ENCODE measurements at regions not wholly inside any gene's neighbourhood (a gene's known extent, or its start where the extent isn't known, plus 50 kb on each side); places are given as distances from the start of the nearest gene placed in this dataset.

GRCh38 chr7:92968502-92968901 is 132.1 kb upstream of the CDK6 start:
- no peaks in the 10 kb centered on the region for H3K4me1 Mint-ChIP-seq (ENCODE audit: unreplicated experiment)
- no peak for DNase-seq (ENCODE audit: extremely low spot score, unreplicated experiment)
- no peaks in the 10 kb centered on the region for H3K27me3 Mint-ChIP-seq
- no peak for TF ChIP-seq CTCF (conservative IDR thresholded peaks at IDR 0.05)
- no peaks in the 10 kb centered on the region for H3K36me3 Mint-ChIP-seq
- H3K9me3 Mint-ChIP-seq: no peaks in the 10 kb centered on the region
- no peak overlapping the region for H3K4me3 Mint-ChIP-seq
- no peak overlapping the region for H3K27ac Mint-ChIP-seq

DNA sequence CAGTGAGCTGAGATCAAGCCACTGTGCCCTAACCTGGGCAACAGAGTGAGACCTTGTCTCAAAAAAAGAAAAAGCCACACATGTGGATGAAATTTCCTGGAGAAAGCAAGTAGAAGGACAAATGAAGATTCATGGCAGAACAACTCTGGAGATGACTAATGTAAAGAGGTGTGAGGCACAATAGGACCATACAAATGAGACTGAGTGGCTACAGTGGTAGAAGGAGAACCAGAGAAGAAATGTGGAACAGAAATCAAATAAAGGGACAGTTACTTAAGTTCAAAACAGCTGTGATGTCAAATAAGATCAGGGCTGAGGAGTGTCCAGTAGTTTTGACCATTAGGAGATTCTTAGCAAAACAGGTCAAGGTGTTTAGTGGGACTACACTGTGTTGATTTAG is 130.9 kb upstream of the CDK6 start:
- Mint-ChIP-seq H3K36me3 (no peaks in the 10 kb centered on the region), H3K27ac (no peak overlapping the region), H3K27me3 (peaks cover 3% of the 10 kb centered on the region), H3K4me1 (ENCODE audit: unreplicated experiment) (no peaks in the 10 kb centered on the region), H3K9me3 (peaks cover 4% of the 10 kb centered on the region), H3K4me3 (no peak overlapping the region)
- TF ChIP-seq CTCF (conservative IDR thresholded peaks at IDR 0.05): no peak
- DNase-seq (ENCODE audit: extremely low spot score, unreplicated experiment): no peak

DNA sequence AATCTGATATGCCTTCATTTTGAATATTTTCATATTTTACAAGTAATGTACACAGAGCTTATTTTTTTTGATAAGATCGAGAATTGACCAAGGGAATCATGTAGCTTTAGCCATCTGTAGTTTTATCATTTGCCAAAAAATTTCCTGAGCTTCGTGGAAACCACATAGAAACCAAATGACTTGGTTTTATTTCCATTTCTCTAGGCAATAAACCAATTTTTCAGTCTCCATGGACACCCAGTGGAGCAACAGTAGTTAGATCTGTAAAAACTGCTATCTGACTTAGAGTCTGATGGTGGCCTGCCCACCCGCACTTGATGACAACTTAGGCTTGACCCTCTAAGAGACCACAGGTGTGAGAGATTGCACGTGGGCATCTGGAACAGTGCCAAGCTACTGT is 127.8 kb upstream of the CDK6 start:
- Mint-ChIP-seq H3K9me3 (peaks cover 11% of the 10 kb centered on the region), H3K4me3 (no peak overlapping the region), H3K27ac (no peak overlapping the region), H3K36me3 (no peaks in the 10 kb centered on the region), H3K4me1 (ENCODE audit: unreplicated experiment) (no peaks in the 10 kb centered on the region), H3K27me3 (peaks cover 5% of the 10 kb centered on the region)
- TF ChIP-seq CTCF (conservative IDR thresholded peaks at IDR 0.05): no peak
- no peak for DNase-seq (ENCODE audit: extremely low spot score, unreplicated experiment)

DNA sequence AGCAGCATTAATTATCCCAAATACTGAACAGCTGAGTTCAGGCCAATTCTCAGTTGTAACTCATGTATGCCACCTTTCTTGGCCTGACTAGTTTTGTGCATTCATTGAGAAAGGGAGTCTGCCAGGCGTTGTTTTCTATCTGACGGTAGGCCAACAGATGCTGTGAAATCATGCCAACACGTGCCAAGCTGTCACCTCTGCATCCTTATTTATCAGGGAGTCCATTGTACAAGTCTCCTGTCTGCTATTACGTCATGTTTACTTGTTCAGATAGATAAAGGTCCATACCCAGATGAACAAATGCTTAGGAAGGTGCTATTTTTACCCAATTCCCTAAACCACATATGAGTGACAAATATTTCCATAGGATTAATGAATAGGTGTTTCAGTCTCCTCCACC is 127.2 kb upstream of the CDK6 start:
- DNase-seq (ENCODE audit: extremely low spot score, unreplicated experiment): no peak
- Mint-ChIP-seq H3K9me3 (peaks cover 11% of the 10 kb centered on the region), H3K4me1 (ENCODE audit: unreplicated experiment) (no peaks in the 10 kb centered on the region), H3K27me3 (peaks cover 5% of the 10 kb centered on the region), H3K27ac (no peak overlapping the region), H3K4me3 (no peak overlapping the region), H3K36me3 (no peaks in the 10 kb centered on the region)
- no peak for TF ChIP-seq CTCF (conservative IDR thresholded peaks at IDR 0.05)

- peaks cover 16% of the 10 kb centered on the region for H3K9me3 Mint-ChIP-seq
- no peak overlapping the region for H3K27ac Mint-ChIP-seq
- H3K27me3 Mint-ChIP-seq: peaks cover 5% of the 10 kb centered on the region
- DNase-seq (ENCODE audit: extremely low spot score, unreplicated experiment): no peak
- H3K4me1 Mint-ChIP-seq (ENCODE audit: unreplicated experiment): no peaks in the 10 kb centered on the region
- H3K4me3 Mint-ChIP-seq: no peak overlapping the region
- H3K36me3 Mint-ChIP-seq: no peaks in the 10 kb centered on the region
- no peak for TF ChIP-seq CTCF (conservative IDR thresholded peaks at IDR 0.05)
Observed at GRCh38 chr7:92961961-92962360, 125.6 kb upstream of the CDK6 start.

DNA sequence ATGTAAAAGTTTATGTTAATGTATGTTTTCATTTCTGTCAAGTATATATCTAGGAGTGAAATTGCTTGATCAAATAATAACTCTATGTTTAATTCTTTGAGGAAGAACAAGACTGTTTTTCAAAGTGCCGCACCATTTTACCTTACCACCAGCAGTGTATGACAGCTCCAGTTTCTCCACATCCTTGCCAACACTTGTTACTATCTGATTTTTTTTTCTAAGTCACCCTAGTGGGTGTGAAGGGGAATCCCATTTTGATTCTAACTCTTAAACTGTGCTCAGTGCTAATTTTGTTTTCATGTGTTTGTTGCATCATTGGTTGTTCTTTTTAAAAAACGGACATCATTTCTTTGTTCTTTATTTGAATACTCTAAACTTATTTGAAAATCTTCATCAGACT is 120.2 kb upstream of the CDK6 start:
- no peaks in the 10 kb centered on the region for H3K27me3 Mint-ChIP-seq
- no peak overlapping the region for H3K27ac Mint-ChIP-seq
- H3K4me3 Mint-ChIP-seq: no peak overlapping the region
- no peaks in the 10 kb centered on the region for H3K36me3 Mint-ChIP-seq
- H3K9me3 Mint-ChIP-seq: peaks cover 23% of the 10 kb centered on the region
- DNase-seq (ENCODE audit: extremely low spot score, unreplicated experiment): no peak
- TF ChIP-seq CTCF (conservative IDR thresholded peaks at IDR 0.05): no peak
- H3K4me1 Mint-ChIP-seq (ENCODE audit: unreplicated experiment): peaks cover 6% of the 10 kb centered on the region
